Tibial nerve (tissue), 4 donors: ENCODE measurements at regions not wholly inside any gene's neighbourhood (a gene's known extent, or its start where the extent isn't known, plus 50 kb on each side); places are given as distances from the start of the nearest gene placed in this dataset.

Source experiments
- DNase-seq, 2 donors: peaks; one replicate each; pipeline ENCODE4 v3.0.0-alpha.2; 2019; ENCODE audit warnings: low spot score in 2 of 2
- H3K27ac ChIP-seq, 4 donors: fragments of 200-600 bp; sonication (generic) in 3 of 4; one replicate each; pipeline ENCODE4 v1.5.1; 2017 to 2019; ENCODE audit warnings: mild to moderate bottlenecking in 1 of 4
- H3K27me3 ChIP-seq, 2 donors: fragments of 200-600 bp; sonication (generic) in 1 of 2; one replicate each; pipeline versions ENCODE4 v1.5.1 to v1.6.0; 2017 to 2019
- H3K36me3 ChIP-seq, 3 donors: fragments of 200-600 bp; sonication (generic); one replicate each; pipeline ENCODE4 v1.5.1; 2018 to 2019
- H3K4me1 ChIP-seq, 4 donors: fragments of 200-600 bp; sonication (generic) in 3 of 4; one replicate each; pipeline ENCODE4 v1.5.1; 2017 to 2019
- H3K4me3 ChIP-seq, 4 donors: fragments of 200-600 bp; sonication (generic) in 3 of 4; one replicate each; pipeline ENCODE4 v1.5.1; 2017 to 2019; ENCODE audit warnings: mild to moderate bottlenecking in 1 of 4, moderate library complexity in 1 of 4
- H3K9me3 ChIP-seq, 4 donors: fragments of 200-600 bp; sonication (generic) in 3 of 4; one replicate each; pipeline ENCODE4 v1.5.1; 2017 to 2019
- EP300 ChIP-seq, 2 donors: sonication (generic); formaldehyde crosslinking; IDR thresholded peaks; one replicate each; pipeline ENCODE4 v1.6.1; 2017; ENCODE audit warnings: antibody characterized with exemption in 2 of 2, mild to moderate bottlenecking in 1 of 2
- POLR2A ChIP-seq, 2 donors: fragments of 450-650 bp; IDR thresholded peaks; one replicate each; pipeline ENCODE4 v1.6.1; 2017; ENCODE audit warnings: antibody characterized with exemption in 2 of 2, mild to moderate bottlenecking in 2 of 2, moderate library complexity in 2 of 2
- WGBS, 2 donors: methylation state at CpG; one replicate each; pipeline ENCODE4 v1.1.5; 2018; 5-methylcytosine and 5-hydroxymethylcytosine counted together
- TF ChIP-seq, protein P1 (sequence below), 5 experiments: fragments of 200-600 bp in 3 of 5; fragments of 450-650 bp in 2 of 5; sonication (generic) in 3 of 5; IDR thresholded peaks; one replicate each; pipeline ENCODE4 v1.5.1; 2016 to 2019; ENCODE audit warnings: antibody characterized with exemption in 5 of 5, mild to moderate bottlenecking in 3 of 5, moderate library complexity in 2 of 5

DNA sequence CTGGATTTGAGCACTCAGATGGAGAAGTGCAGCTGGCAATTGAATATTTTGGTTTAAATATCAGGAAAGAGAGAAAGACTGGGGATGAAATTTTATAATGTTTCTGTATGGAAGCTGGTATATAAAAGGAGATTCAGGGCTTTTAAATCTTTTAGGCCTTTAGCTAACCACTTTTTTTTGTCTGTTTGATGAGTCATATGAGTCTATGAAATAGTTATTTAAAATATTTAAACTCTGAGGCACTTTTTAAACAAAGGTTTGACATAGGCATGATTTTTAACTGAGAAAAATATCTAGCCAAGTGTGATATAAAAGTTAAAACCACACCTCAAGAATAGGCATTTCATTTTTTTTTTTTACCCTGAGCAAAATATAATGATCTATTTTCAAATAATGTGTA is 944.3 kb downstream of the GATA3 start:
- TF ChIP-seq, protein P1, sequence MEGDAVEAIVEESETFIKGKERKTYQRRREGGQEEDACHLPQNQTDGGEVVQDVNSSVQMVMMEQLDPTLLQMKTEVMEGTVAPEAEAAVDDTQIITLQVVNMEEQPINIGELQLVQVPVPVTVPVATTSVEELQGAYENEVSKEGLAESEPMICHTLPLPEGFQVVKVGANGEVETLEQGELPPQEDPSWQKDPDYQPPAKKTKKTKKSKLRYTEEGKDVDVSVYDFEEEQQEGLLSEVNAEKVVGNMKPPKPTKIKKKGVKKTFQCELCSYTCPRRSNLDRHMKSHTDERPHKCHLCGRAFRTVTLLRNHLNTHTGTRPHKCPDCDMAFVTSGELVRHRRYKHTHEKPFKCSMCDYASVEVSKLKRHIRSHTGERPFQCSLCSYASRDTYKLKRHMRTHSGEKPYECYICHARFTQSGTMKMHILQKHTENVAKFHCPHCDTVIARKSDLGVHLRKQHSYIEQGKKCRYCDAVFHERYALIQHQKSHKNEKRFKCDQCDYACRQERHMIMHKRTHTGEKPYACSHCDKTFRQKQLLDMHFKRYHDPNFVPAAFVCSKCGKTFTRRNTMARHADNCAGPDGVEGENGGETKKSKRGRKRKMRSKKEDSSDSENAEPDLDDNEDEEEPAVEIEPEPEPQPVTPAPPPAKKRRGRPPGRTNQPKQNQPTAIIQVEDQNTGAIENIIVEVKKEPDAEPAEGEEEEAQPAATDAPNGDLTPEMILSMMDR (IDR thresholded peaks at IDR 0.05) = no peak
- no peak for TF ChIP-seq EP300 (IDR thresholded peaks at IDR 0.05)
- no peak for TF ChIP-seq POLR2A (IDR thresholded peaks at IDR 0.05)
- no peak for DNase-seq
- H3K4me1 ChIP-seq = no peaks in the 10 kb centered on the region
- no peaks in the 10 kb centered on the region for H3K36me3 ChIP-seq
- no peak overlapping the region for H3K4me3 ChIP-seq
- H3K27me3 ChIP-seq = no peaks in the 10 kb centered on the region
- no peaks in the 10 kb centered on the region for H3K9me3 ChIP-seq
- H3K27ac ChIP-seq = no peak overlapping the region

DNA sequence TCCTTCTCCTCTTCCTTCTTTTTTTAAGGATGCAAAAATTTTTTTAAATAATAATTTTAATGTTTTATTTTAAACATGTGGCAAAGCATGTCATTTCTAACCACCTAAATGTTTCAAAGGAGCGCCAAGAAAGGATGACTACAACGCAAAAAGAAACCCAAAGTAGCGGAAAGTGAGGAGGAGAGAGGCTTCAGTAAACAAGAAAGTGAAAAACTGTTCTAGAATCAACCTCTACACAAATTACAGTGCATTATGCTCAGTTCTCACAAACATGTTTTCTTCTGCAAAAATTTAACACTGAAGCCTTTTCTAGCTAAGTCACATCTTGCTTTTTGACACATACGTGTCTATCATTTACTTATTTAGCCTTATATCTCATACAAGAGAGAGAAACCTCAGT is 948.6 kb downstream of the GATA3 start:
- Histone ChIP-seq H3K9me3 (no peaks in the 10 kb centered on the region), H3K27me3 (no peaks in the 10 kb centered on the region), H3K27ac (no peak overlapping the region), H3K4me3 (no peak overlapping the region), H3K36me3 (no peaks in the 10 kb centered on the region), H3K4me1 (no peaks in the 10 kb centered on the region)
- 88 to 92% methylated on average over 4 of the region's 4 CpGs for WGBS, 2 donors
- no peak for DNase-seq
- TF ChIP-seq, protein P1 (IDR thresholded peaks at IDR 0.05) = no peak
- TF ChIP-seq POLR2A (IDR thresholded peaks at IDR 0.05) (no peak), EP300 (IDR thresholded peaks at IDR 0.05) (no peak)

DNA sequence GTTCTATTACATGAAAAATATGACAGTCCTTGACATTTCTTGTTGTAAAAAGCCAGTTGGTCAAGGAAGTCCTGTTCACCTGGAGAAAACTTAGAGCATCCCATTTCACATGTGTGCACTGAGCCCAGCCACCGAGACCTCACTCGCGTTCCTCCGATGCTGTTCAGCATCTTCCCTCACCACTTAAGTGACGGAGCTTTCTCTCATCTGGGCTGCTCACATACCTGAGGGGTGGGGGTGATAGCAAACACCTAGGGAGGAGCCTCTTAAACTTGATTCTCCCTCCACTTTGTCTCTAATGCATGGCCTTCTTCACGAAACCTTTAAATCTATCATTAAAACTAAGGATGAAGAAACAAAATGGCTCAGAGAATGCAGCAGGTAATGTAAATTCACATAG is 950.2 kb downstream of the GATA3 start:
- WGBS, 2 donors = 95% methylated on average over 6 of the region's 6 CpGs
- Histone ChIP-seq H3K36me3 (no peaks in the 10 kb centered on the region), H3K27ac (no peak overlapping the region), H3K4me3 (no peak overlapping the region), H3K9me3 (no peaks in the 10 kb centered on the region), H3K27me3 (no peaks in the 10 kb centered on the region), H3K4me1 (no peaks in the 10 kb centered on the region)
- DNase-seq = no peak
- TF ChIP-seq EP300 (IDR thresholded peaks at IDR 0.05) (no peak), POLR2A (IDR thresholded peaks at IDR 0.05) (no peak)
- TF ChIP-seq, protein P1 (IDR thresholded peaks at IDR 0.05) = no peak

DNA sequence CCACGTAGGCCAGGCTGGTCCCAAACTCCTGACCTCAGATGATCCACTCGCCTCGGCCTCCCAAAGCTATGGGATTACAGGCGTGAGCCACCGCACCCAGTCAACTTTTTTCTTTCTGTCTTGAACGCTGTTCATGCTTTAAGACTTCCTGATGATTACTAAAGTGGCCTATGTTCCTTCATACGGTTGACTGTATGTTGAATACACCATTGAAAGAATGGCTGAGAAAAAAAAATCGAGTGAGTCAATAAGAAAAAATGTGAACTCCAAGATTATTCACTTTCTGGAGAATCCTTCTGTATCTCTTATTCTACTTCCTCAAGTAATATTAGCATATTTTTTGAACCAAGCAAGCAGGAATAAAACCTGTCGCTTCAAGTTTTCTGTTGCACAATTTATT is 955.0 kb downstream of the GATA3 start:
- Histone ChIP-seq H3K27me3 (no peaks in the 10 kb centered on the region), H3K4me3 (no peak overlapping the region), H3K9me3 (no peaks in the 10 kb centered on the region), H3K36me3 (no peaks in the 10 kb centered on the region), H3K4me1 (no peaks in the 10 kb centered on the region), H3K27ac (no peak overlapping the region)
- TF ChIP-seq, protein P1 (IDR thresholded peaks at IDR 0.05) = no peak
- TF ChIP-seq EP300 (IDR thresholded peaks at IDR 0.05) (no peak), POLR2A (IDR thresholded peaks at IDR 0.05) (no peak)
- DNase-seq = no peak
- WGBS, 2 donors = 78 to 82% methylated on average over 9 of the region's 9 CpGs

DNA sequence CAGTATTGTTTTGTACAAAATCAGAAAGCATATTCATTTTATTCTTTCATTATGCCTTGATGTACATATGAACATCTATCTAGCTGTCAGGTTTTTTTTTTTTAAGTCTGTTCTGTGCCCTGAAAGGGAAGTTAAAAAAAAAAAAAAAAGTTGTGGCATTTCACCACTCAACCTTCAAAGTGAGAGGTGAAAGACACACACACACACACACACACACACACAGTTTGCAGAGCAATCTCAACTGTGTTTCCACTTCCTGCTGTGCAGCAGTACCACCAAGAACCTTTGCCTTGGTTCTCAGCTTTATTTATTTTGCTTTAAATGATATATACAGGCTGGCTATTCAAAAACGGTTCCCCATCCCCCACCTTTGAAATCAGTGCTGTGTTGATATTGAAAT is 955.6 kb downstream of the GATA3 start:
- Histone ChIP-seq H3K27me3 (no peaks in the 10 kb centered on the region), H3K36me3 (no peaks in the 10 kb centered on the region), H3K9me3 (no peaks in the 10 kb centered on the region), H3K4me1 (no peaks in the 10 kb centered on the region), H3K4me3 (no peak overlapping the region), H3K27ac (no peak overlapping the region)
- 29% methylated on average over 1 of the region's 1 CpG for WGBS, 2 donors
- TF ChIP-seq EP300 (IDR thresholded peaks at IDR 0.05) (no peak), POLR2A (IDR thresholded peaks at IDR 0.05) (no peak)
- TF ChIP-seq, protein P1 (IDR thresholded peaks at IDR 0.05) = no peak
- no peak for DNase-seq
